ENCODE measurements at regions not wholly inside any gene's neighbourhood (a gene's known extent, or its start where the extent isn't known, plus 50 kb on each side); places are given as distances from the start of the nearest gene placed in this dataset.
"Not testable (repeated sequence)": the region's sequence is repeated elsewhere in the genome, so short reads cannot be mapped to it uniquely, and the experiment has no call there.

DNA sequence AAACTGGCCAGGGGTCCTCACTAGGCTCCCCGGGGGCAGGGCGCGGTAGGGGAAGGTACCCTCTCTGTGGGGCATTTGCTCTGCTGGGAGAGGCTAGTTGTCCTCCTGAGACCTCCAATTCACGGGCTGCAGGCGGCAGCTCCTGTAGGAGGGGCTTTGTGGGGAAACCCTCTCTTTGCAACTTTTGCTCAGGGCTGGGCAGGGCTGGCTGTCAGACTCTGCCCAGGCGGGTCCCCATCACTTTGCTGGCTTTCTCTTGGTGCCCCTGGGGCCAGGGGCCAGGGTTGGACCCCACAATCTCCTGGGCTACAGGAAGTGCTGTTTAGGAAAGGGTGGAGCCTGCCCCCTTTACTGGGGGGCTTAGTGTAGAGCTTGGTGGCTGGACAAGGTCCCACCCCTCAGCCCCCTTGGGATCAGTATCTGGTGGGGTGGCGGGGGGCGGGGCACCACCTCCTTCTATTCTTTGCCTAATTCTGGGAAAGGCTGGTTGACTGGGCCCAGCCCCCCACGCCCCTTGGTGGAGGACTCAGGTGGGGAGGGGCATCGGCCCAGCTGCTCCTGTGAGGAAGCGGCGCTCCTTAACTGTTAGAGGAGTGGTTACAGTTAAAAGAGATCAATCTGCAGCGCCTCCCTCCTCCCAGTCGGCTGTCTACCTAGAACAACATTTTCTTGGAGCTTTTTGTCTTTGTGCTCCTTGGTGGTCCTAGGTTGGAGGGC is 918.7 kb downstream of the AACS start:
- DNase-seq (ENCODE audit: low read depth, low spot score): peak; percentile 51

DNA sequence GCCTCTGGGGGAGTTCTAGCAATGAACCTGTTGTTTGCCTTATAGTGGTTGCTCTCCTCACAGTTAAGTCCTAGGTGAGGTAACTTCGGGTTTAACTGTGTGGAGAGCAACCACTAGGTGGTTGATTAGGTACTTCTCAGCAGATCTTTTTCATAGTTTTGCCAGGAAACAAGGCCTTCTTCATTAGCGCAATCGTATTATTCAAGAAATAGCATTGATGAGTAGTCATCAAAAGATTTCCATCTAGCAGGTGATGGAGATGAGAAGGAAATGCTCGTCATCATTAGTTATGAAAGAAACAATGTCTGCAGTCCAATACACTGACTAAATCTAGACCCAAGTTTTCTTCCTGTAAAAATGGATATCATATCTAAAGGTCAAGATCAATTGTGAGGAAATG is 923.3 kb downstream of the AACS start:
- no peak for DNase-seq (ENCODE audit: low read depth, low spot score)

DNA sequence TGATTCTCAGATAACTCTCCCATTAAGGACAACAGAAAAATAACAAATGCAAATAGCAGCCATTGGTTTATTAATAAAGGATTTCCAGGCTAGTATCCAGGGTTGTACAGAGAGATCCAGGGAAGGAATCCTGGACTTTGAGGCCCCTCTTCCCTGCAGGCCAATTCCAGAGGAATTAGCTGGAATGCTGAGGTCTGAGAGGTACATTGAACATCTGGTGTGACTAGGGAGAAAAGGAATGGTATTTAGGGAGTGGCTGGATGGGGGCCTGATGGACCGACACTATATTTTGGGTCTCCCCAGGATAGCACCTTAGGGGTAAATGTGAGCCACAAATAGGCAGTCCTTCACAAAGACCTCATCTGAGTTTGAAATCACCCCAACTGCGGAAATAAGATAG is 924.5 kb downstream of the AACS start:
- no peak for DNase-seq (ENCODE audit: low read depth, low spot score)

DNA sequence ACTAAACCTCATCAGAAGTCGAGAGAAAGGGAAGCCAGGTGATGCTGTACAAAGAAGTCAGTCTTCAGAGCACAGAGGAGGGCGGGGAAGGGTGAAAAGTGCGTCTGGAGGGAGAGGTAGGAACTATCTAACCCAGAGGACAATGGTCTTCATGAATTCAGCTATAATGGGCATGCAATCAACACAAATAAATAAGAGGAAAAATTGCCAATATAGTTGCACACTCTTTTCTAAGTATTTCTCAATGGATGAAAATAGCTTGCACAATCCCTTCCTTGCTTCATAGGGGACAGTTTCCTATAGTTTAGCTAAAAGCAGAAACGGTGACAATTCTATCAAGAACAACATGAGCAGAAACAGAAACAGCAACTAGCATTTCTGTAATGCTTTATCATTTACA is 931.2 kb downstream of the AACS start:
- no peak for DNase-seq (ENCODE audit: low read depth, low spot score)

DNA sequence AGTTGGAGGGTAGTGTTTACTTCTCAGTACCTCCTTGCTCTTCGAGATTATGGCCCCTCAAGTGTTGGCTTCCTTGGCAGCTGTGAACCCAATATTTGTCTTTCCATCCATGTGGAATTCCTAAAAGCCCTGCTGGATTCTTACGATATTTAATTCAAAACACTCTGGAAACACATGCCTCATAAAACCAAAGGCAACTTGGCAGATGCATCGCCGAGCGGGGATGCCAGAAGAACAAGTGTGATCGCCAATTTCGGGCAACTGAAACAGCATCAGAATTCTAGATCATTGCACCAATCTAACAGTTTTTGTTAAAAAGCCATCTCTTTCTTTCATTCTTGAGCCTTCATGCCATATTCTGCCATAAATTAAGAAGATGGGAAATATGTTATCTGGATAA is 934.4 kb downstream of the AACS start:
- peak; percentile 3 for DNase-seq (ENCODE audit: low read depth, low spot score)

DNA sequence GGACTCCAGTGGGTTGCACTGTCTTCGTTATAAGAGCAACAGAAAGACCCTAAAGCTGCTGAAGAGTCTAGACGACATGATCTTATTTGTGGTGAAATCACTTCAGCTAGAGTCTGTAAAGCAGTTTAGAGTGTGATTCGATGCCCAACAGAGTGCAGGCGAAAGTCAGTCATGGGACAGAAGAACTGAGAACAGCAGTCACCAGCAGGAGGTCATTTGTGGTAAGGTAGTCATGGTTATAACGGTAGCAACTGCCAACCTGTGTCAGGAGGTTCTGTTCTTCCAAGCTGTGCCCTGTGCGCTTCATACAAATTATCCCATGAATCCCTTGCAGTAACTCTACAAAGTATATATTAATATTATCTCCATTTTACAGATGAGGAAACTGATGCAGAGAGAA is 954.1 kb downstream of the AACS start:
- DNase-seq (ENCODE audit: low read depth, low spot score): no peak

DNA sequence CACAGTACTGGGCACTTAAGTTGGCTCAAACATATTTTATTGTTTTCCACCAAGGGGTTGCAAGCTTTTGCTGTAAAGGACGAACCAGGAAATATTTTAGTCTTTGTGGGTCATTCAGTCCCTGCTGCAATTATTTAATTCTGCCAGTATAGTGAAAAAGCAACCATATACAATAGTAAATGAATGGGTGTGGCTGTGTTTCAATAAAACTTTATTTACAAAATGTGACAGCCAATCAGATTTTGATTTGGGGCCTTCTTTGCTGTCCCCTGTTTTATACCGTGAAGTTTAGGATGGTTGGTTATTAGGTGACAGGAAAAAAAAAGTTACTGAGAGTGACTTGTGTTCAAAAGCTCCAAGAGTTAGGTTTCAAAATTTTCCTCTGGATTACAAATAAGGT is 956.4 kb downstream of the AACS start:
- no peak for DNase-seq (ENCODE audit: low read depth, low spot score)

DNA sequence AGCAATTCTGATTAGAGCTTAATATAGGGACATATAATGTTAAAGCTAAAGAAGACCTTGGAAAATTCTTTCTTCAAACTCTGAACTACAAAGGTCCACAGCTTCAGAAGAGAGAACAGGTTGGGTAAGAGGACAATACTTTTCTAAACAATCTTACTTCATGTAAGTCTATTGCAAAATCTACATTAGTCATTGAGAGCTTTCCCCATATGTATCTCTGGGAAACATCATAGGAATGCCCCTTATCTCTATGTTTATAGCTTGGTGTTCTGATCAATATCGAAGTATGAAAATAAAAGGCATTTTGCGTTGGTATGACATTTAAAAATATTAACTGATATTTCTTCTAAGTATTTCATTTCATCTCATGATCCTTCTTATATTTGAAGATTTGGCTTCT is 962.6 kb downstream of the AACS start:
- DNase-seq (ENCODE audit: low read depth, low spot score): no peak

DNA sequence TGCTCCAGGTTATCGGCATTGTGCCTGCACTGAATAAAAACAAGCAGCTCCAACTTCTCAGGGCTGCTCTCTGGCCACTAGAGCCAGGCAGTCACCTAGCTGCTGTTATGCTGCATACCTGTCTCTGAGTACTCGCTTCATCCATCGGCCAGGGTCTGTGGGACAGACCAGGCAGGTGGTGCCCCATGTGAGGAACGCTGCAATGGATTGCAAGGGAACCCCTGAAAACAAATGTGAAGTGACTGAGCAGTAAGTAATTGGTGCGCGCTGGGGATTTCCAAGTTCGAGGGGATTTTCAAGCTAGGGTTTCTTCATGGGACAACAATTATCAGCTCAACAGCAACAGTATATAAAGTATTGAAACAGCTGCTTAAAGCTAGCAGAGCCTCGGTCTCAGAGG is 965.3 kb downstream of the AACS start:
- no peak for DNase-seq (ENCODE audit: low read depth, low spot score)

DNA sequence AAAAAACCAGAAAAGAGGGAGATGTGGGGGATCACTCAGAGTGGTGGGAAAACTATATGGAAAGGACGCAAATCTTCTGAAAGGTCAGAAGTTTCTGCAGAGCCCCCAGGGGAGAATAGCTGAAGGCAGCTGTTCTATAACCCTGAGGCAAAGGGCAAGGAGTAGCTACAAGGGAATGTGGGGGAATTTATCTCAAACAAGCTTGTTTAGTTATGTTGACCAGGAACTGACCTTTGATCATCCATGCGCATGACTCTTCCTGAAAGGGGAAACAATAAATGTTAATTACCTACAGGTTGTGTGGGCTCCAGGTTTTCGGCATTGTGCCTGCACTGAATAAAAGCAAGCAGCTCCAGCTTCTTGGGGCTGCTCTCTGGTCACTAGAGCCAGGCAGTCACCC is 968.5 kb downstream of the AACS start:
- no peak for DNase-seq (ENCODE audit: low read depth, low spot score)

DNA sequence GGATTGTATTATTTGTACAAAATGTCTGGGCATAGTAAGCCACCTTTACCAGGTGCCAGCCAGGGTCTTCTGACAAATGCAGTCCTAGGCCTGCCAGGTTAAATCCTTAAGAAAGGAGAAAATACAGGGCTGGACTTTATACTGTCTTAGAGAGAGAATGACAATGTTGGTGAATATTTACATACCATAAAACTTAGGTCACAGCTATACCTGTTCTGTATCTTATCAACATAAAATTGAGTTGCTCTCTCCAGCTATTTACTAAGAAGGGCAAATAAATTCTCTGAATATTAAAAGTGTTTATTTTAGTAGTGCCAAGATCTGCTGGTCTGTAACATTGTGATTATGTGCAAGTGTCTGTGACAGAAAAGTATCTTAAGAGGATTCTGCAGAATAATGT is 971.1 kb downstream of the AACS start:
- no peak for DNase-seq (ENCODE audit: low read depth, low spot score)

DNA sequence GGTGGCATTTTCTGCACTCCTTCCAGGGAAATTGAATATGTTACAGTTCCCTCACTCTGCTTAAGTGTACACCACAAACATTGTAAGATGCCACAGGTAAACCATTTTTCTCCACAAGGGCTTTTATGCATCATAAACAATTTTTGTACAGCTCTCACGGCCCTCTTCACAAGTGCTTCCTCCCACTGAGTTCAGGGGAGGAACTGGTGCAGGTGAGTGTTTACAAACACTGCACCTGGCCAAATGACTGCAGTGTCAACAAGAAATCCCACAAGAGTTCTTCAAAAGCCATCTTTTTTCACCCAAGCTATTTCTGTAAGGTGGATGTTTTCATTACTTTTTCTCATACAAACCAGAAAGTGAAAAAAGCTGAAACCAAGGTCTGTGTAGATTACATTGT is 973.2 kb downstream of the AACS start:
- DNase-seq (ENCODE audit: low read depth, low spot score): no peak

DNA sequence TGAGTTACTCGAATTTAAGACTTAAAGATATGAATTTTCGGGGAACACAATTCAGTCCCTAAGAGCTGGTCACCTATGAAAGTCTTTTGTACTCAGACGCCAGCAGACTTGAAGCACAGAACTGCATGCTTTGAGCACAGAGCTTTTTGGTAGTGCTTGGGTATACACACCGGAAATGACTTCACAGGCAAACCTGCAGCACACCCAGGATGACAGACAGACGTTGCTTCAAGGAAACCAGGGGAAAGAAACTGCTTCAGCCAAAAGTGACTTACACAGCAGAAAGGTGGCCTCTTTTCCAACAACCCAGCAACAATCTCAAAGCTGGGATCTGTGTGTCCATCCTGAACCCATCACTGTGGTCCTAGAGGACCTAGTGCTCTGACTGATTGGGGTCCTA is 975.1 kb downstream of the AACS start:
- no peak for DNase-seq (ENCODE audit: low read depth, low spot score)

DNA sequence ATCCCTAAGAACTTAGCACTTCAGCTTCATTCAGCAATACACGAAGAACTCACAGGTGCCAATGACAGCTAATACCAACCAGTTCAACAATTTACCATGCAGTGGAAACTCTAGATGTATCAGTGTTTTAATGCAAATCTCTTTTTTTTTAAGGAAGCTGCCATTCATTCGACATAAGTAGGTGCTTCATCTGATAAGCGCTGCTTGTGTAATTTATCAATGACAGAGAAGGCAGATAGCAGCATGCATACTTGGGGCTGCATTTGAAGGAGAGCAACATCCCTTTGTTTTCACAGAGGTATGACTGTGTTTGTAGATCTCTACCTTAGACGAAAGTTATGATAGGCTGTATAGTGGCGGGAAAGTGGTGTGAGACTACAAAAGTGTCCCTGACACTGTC is 977.1 kb downstream of the AACS start:
- DNase-seq (ENCODE audit: low read depth, low spot score): no peak

DNA sequence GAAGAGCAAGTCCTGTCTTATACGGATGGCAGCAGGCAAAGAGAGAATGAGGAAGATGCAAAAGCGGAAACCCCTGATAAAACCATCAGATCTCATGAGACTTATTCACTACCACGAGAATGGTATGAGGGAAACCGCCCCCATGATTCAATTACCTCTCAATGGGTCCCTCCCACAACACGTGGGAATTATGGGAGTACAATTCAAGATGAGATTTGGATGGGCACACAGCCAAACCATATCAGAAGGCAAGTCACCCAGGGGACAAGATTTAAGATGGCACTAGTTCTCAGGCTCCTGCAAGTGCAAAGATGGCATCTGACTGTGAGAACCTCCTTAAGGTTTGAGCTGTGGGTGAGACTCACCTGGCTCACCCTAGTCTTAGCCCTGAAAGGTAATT is 984.3 kb downstream of the AACS start:
- DNase-seq (ENCODE audit: low read depth, low spot score): not testable (repeated sequence)

DNA sequence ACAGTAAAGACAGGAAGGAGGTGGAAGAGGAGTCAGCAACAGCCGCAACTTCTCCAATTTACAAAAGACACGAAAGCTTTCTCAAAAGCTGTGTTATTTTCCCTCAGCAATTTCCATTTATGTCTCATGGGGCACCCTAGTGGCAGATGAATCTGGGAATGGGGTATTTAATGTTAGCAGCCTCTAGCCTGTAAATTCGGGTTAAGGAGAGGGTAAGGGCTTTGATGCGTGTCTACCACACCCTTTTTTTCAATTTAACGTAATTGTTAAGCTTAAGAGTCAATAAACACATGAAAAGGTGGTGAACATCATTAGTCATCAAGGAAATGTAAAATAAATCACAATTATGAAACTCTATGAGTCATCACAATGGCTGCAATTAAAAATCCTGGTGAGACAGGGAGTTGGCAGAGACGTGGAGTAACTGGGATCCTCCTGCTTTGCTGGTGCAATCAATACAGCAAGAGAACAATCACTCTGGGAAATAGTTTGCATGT is 986.4 kb downstream of the AACS start:
- peak; percentile 47 for DNase-seq (ENCODE audit: low read depth, low spot score)

DNA sequence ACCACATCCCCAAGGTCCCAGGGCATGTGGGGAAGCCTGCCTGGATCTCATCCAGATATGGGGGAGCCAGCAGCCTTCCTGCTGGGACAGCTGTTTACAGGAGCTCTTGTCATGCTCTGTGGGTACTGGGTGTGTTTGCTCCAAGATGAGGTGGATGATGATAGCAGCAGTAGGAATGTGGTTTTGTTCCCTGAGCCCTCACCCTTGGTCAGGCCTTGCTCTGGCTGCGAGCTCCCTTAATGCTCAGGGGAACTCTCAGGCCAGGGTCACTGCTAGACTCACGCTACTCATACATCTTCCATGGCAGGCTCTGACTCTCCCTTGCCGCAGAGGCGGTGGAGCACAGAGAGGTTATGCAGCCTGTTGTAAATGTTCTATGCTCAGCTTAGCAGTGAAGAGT is 990.3 kb downstream of the AACS start:
- DNase-seq (ENCODE audit: low read depth, low spot score): peak; percentile 48

DNA sequence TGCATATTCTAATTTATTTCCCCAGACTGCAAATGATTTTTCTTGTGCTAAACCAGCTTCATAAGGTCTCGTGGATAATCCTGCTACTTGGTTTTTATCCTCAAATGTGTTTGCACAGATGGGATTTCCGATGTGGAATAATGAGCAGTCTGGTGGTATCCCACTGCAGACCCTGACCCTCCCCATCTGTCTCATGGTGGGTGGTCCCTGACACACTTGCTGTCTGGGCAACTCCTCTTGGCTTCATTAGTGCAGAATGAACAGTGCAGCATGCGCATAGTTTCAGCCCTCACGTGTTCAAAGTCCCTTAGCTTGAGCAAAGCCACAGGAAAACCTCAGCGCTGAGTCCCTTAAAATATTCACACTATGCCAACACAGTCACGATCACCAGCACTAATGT is 996.5 kb downstream of the AACS start:
- peak; percentile 22 for DNase-seq (ENCODE audit: low read depth, low spot score)

DNA sequence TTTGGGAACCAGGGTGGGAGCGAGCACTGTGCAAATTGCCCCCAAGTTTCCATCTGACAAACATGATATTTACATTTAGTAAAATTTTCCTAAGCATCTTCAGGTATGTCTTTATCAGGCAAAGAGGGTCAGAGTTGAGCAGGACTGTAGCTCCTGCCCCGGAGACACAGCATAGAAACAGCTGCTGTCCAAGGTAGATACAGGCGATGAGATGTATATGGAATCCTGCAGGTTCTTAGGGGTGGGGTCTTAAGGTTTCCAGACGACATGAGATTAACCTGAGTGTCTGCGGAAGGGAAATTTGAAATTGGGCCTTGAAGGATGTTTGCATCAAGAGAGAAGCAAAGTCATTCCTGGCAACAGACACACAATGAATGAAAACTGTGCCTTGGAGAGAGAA is 998.8 kb downstream of the AACS start:
- DNase-seq (ENCODE audit: low read depth, low spot score): no peak

DNA sequence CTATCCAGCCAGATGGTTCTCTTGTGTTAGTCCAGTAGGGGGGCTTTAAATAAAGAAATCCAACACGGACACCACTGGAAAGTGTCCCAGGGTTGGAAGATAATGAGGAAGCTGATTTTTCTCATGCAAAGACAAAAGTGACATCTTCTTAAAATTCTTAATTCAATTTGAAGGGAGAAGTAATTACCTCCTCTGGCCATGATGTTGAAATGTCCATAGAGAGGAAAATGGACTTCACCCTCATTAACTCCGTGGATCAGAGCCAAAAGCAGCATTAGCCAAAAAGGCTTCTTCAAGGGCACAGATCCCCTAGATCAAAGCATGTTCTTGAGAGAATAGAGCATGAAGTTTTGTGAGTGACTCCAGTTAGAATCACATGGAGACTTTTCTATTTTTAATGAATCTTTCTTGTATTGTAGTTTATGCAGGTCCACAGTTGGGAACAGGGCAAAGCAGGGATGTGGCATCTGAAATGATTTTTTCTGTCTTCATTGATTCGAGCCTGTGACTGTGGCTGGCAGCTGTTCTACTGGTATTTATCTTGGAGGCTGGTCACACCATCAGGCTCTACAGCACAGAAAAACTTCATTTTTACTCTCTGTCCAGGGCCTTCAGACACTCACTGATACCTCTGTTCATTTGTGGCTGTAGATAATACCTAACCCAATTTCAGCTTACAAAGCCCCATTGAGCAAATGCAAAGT is 1002.5 kb downstream of the AACS start:
- no peak for DNase-seq (ENCODE audit: low read depth, low spot score)

DNA sequence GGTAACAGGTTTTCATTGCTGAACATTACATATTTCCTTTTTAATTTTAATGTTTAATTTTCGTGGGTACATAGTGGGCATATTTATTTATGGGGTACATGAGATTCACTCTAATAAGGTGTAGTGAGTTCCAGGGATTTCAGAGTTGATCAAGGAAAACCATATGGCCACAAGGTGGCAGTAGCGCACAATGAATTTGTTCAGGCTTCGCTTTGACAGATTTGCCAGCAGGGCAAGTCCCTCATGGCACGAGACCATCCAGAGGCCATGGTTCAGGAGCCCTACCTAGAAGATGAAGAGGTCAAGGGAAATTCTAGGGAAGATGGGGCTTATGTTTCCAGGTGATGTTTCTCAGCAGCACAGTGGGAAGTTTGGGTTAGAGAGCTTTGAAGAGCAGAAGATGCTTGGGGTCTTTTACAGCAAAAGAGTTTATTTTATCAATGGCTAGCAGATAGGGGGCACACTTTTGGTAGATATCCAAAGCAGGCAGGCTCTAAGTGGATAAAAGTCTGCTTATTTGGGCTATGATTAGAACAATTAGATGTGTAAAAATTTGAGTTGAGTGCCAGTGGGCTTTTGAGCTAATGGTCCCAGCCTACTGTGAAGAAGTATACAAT is 1004.4 kb downstream of the AACS start:
- peak; percentile 76 for DNase-seq (ENCODE audit: low read depth, low spot score)

DNA sequence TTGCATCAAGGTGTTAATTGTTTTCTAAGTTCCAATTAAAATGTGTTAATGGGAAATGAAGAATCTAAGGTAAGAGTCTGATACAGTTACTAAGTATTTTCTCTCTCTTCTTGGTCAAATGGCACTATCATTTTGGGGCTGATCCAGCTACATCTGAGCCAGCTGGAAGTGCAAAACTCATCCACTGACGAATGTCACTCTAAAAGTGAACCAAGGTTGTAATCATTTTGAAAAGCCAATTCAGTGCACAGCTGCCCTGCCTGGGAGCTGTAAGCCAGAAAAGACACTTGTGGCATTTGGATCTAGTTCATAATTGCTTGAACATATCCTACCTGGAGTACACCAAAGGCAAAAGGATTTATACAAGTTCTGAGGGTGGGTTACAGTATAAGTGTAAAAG is 1011.3 kb downstream of the AACS start:
- DNase-seq (ENCODE audit: low read depth, low spot score): no peak

DNA sequence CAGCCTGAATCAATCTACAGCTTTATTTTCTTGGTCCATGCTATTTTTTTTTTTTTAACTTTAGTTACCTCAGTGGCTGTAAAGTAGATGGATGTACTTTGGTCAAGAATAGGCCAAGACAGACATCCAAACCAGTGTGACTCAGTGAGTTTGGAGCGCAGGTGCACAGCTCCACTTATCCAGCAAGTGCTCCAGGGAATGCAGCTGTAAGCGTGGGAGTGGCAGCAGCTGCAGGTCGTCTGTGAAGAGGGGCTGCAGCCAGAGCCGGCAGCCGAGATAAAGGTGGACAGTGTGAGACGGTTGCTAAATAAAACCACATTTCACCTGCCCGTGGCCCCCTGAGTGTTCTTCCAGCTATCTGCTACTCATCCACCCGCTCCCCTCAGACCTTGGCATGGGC is 1018.7 kb downstream of the AACS start:
- no peak for DNase-seq (ENCODE audit: low read depth, low spot score)
